ENCODE measurements at regions not wholly inside any gene's neighbourhood (a gene's known extent, or its start where the extent isn't known, plus 50 kb on each side); places are given as distances from the start of the nearest gene placed in this dataset.
A peak's percentile ranks its signal among the peaks of the same experiment; 100 is the strongest.
"Not testable (repeated sequence)": the region's sequence is repeated elsewhere in the genome, so short reads cannot be mapped to it uniquely, and the experiment has no call there.

DNA sequence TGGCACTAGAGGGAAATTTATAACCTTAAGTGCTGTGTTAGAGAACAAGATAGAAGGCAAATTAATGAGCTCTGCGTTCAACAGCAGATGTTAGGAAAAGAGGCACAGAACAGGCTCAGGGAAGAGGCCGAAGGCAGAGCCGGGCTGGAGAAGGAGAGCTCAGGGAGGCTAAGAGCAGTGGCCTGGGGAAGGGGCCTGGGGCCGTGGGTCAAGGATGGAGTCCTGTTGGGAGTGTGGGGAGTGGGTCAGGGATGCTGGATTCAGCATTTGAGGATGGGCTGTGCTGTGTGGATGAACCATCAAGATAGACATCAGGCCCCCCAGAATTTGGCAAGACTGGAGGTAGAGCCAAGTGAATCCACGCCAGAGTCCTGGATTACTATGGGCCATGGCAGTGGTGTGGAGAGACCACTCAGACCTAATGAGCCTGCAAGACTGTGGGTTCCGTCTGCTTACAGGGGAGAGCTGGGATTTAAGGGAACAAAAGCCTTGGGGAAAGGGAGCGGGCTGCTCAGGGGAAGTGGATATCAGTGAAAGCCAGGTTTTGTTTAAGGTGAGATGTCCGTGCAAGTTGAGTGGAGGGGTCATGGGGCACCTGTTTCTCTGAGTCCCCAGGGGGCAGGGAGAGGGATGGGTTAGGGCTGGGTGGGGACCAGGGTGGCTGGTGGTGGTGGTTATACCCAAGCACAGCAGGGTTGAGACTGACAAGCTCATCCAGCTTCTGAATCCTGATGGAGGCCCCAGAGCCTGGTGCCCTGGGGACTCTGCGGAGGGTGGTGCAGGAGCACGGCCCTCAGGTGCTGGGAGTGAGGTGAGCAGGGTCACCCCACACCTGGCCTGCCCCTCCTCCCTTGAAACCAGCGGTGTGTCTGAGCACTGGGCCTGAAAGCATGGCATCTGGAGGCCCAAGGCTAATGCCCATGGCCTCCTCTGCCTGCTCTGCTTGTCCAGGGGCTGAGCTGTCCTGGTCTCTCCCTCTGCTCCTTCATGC is 101.7 kb downstream of the BMS1 start:
- DNase-seq, result no peak

- DNase-seq, result no peak
These were observed 103.1 kb downstream of the BMS1 start for GRCh38 chr10:42885491-42886270.

DNA sequence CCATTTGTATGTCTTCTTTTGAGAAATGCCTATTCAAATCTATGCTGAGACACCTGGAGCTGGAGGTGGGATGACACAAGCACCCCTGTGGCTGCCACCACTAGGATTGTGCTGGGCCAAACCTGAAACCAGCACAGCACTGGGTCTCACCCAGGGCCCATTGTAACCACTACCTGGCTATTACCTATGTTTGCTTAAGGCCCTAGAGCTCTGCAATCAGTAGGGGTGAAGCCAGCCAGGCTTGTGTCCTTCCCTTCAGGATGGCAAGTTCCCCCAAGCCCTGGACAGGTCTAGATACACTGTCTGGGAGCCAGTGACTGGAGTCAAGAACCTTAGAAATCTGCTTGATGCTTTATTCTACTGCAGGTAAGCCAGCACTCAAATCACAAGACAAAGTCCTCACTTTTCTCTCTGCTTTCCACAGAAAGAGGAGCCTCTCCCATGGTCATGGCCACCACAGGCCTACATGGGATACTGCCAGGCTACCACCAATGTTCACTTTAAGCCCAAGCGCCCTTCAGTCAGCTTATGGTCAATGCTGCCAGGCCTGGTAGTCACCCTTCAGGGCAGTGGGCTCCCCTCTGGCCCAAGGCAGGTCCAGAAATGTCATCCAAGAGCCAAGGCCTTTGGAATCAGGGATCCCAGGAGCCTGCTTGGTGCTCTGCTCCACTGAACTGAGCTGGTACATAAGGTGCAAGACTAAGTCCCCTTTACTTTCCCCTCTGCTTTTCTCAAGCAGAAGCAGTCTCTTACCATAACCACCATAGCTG is 105.3 kb downstream of the BMS1 start:
- DNase-seq, result no peak

DNA sequence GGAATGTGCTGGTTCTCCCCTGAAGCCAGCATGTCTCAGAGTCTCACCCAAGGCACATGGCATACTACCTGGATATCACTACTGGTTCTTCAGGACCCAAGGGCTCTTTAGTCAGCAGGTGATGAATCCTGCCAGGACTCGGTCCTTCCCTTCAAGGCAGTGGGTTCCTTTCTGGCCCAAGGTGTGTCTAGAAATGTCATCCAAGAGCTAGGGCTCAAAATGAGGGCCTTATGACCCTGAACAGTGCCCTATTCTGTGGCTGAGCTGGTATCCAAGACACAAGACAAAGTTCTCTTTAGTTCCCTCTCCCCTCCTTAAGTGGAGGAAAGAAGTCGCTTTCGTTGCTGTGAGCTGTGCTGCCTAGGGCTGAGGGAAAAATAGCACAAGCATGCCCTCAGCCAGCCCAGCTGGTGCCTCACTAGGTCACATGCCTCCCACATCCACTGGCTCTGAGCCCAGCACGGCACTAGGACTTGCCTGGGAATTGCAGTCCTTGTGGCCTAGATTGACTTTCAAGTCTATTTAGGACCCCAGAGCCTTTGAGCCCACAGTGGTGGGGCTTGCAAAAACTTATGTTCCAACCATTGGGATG is 106.0 kb downstream of the BMS1 start:
- no peak for DNase-seq

- no peak for DNase-seq
These were observed 114.1 kb downstream of the BMS1 start for GRCh38 chr10:42896735-42897134.

DNA sequence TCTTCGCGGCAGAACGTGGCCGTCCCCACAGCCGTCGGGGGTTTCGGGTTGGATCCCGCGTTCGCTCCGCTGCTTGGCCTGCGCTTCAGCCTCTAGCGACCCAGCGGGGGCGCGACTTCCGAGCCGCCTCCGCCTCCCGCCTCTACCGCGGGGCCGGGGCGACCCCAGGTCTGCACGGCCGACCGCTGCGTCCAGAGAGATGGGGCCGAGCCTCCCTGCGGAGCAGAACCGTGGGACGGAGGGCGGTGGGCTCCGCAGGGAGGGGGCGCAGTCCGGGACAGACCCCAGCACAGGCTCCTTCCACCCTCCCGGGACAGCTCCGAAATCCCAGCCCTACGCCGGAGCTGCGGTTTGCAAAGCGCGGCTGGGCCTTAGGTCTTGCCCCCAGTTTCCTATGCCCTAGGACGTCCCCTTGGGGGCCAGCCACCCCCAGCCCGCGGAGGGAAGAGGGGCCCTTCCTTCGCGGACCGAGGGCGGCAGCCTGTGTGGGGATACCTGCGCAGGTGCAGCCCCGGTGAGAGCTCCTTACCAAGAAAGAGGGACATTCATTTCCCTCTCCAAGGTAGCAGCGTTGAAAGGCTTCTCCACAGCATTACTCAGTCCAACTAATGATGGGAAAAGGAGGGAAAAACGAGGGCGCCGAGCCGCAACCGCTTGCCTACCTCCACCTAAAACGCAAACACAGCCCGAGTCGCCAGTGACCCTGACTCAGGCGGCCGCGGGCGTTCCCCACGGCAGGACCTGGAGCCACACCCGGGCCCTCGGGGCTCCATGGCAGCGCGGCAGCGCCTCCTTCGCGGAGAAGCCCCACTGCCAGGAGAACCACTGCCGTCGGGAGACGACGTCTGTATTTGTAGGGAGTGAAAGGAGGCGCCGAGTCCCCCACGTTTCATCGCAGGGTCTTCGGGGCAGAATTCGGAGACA is 115.7 kb downstream of the BMS1 start:
- DNase-seq, result no peak

GRCh38 chr10:42899036-42899435 is 116.4 kb downstream of the BMS1 start:
- DNase-seq, result no peak

DNA sequence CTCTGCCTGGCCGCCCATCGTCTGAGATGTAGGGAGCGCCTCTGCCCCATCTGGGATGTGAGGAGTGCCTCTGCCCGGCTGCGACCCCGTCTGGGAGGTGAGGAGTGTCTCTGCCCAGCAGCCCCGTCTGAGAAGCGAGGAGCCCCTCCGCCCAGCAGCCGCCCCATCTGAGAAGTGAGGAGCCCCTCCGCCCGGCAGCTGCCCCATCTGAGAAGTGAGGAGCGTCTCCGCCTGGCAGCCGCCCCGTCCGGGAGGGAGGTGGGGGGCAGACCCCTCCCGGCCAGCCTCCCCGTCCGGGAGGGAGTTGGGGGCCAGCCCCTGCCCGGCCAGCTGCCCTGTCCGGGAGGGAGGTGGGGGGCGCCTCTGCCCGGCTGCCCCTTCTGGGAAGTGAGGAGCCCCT is 117.8 kb downstream of the BMS1 start:
- not testable (repeated sequence) for DNase-seq

GRCh38 chr10:42911359-42911758 is 128.8 kb downstream of the BMS1 start:
- DNase-seq, result no peak

DNA sequence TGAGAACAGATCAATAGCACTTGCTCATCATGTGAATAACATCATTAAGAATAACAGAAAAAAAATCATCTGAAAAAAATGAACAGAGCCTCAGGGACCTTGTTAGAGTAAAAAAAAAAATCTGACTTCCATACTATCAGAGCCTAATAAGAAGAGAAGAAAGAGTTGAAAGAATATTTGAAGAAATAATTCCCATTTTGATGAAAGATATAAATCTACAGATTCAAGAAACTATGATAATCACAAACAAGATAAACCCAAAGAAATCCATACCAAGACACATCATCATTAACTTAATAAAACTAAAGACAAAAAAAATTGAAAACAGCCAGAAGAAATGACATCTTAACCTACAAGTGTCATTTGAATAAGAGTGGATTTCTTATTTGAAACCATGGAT is 134.4 kb downstream of the BMS1 start:
- DNase-seq, result no peak

DNA sequence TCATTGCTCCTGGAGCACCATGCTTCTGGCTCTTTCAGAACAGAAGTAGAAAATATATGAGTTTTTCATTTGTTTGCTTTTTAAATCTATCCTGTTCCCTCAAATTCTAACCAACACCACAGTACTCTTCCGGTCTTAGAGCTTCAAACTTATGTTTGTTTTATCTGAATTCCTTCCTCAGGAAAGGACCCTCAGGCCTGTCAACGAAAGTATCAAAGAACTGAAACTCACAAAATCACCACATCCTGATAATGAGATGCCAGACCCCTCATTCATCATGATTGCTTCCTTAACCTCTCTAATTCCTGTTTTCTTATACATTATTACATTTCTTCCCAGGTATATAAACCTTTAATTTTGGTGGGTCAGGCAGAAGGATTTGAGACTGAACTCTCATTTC is 135.2 kb downstream of the BMS1 start:
- DNase-seq, result no peak

- no peak for DNase-seq
These were observed 139.4 kb downstream of the BMS1 start for GRCh38 chr10:42921951-42922350.

DNA sequence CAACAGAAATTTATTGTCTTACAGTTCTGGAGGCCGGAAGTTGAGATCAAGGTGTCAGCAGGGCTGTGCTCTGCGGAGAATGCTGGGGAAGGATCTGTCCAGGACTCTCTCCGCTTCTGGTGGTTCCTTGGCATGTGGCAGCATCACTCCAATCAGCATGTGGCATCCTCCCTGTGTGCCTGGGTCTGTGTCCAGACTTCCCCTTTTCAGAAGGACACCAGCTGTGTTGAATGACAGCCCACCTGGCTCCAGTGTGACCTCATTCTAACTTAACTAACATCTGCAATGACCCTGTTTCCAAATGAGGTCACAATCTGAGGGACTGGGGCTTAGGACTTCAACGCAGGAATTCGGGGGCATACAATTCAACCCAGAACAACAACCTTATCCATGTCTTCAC is 141.9 kb downstream of the BMS1 start:
- no peak for DNase-seq

DNA sequence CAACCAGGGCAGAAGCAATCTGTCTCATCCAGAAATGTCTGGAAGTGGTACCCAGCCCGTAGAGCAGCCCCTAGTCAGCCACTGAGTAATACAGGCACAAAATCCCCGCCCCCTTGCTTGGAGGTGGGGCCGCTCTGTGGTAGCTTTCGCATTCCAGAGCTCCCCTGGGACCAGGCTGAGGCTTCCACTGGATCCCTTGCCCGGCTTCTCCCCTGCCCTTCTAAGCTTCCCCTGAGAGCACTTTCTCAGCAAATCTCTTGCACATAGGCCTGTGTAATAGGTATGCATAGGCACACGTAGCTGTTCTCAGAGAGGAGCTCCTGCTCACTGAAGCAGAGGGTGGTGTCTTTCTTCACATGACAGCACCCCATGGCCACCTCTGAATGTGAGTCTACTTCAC is 144.2 kb downstream of the BMS1 start:
- DNase-seq, result no peak

DNA sequence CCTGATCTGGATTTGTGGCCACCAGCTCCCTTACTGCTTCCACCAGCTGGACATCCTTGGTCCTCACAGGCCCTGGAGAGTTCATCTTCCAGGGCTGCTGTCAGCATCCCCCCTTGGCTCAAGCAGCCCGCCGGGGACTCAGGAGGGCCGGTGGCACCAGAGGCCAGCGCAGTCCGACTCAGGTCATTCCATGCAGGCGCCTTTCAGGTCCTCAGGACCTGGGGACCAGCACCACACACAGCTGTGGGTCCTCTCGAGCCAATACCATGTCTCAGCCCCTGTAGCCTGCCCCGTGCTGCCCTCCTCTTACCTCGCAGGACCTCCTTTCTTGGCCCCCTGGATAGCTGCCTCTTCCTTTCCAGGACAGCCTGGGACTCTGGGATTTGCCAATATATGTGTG is 145.5 kb downstream of the BMS1 start:
- DNase-seq, result no peak

- DNase-seq, result no peak
These were observed 146.6 kb downstream of the BMS1 start for GRCh38 chr10:42929236-42929635.

- no peak for DNase-seq
These were observed 146.9 kb upstream of the RET start for GRCh38 chr10:42929993-42930392.

- DNase-seq, result no peak
These were observed 146.2 kb upstream of the RET start for GRCh38 chr10:42930516-42931192.

- no peak for DNase-seq
These were observed 144.8 kb upstream of the RET start for GRCh38 chr10:42932116-42932515.

DNA sequence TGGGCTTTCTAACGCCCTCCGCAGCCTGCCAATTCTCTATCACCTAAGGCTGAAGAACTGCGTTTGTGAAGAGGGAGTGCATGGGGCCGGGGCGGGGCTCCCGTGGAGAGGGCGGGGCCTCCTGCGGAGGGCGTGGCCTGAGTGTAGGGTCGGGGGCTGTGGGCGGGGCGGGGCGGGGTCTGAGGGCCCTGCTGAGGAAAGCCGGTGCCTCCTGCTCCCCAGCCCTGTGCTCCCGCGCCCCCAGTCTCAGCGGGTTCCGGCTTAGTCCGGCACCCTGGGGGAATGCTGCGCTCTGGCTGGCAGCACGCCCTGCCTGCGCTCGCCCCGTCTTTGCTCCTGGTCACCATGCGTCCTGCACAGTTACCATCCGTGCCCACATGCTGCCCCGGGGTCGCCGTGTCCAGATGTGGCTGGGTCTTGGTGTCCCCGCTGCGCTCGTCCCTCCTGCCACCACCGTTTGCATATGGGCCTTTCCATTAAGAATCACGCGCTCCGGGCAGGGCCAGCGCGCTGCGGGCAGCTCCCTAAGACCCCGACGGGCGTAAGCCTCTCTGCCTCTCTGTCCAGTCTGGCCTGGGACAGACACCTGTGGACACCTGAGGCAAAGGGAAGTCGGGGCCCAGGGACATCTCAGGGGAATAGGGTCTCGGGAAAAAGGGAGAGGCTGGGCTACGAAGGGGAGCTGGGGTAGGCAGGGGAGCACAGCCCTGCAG is 144.0 kb upstream of the RET start:
- peak; percentile 72 for DNase-seq

Data from stimulated activated CD4-positive, alpha-beta T cell treated with anti-CD3 and anti-CD28 coated beads, Interleukin-12 subunit alpha, Interleukin-12 subunit beta, amount 100 ng/mL, for 4 hours (primary cell).